Lung microvascular endothelial cell (primary cell): ENCODE measurements at regions not wholly inside any gene's neighbourhood (a gene's known extent, or its start where the extent isn't known, plus 50 kb on each side); places are given as distances from the start of the nearest gene placed in this dataset.
"Not testable (repeated sequence)": the region's sequence is repeated elsewhere in the genome, so short reads cannot be mapped to it uniquely, and the experiment has no call there.

Experiments used
- DNase-seq, 2 donors: peaks; one replicate each; pipeline versions ENCODE4 v3.0.0 to v3.0.0-alpha.2; 2010; ENCODE audit warnings: low read depth in 2 of 2

GRCh38 chr6:137968901-137969300 lies 101.8 kb downstream of the TNFAIP3 start:
- DNase-seq, result no peak

DNA sequence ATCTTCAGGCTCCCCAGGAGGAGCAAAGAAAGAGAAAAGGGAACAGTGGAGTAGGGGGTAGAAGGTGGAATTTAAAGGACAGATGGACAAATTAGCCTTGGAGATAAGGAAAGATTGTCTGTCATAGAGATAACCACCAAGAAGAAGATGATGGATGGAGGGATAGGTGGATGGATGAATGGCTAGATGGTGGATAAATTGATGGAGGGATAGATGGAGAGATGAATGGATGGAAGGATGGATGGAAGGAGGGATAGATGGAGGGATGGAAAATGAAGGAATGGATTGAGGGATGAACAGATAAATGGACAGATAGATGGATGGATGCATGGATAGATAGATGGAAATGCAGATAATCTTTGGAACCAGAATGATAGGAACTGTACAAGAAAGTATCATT lies 102.8 kb downstream of the TNFAIP3 start:
- DNase-seq, result no peak

DNA sequence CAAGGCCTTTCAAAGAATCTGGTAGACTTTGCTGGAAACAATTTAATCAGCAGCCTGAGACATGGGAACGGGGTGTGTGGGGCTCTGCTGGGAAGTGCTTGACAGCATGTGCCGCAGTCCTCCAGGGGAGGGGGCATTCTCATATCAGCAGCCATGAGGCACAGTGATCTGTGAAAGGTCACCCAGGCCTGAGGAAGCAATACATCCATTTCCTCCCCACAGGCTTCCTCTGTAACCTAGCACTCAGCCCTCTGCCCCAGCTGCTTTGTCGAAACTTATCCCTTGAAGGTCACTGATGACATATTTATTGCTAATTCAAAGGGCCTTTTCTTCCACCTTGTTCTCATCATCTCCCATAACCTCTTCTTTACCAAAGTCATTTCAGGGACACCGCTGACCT lies 103.3 kb downstream of the TNFAIP3 start:
- peak in 1 of 2 donors; percentile 22 for DNase-seq

GRCh38 chr6:137973201-137973600 lies 106.1 kb downstream of the TNFAIP3 start:
- no peak for DNase-seq

DNA sequence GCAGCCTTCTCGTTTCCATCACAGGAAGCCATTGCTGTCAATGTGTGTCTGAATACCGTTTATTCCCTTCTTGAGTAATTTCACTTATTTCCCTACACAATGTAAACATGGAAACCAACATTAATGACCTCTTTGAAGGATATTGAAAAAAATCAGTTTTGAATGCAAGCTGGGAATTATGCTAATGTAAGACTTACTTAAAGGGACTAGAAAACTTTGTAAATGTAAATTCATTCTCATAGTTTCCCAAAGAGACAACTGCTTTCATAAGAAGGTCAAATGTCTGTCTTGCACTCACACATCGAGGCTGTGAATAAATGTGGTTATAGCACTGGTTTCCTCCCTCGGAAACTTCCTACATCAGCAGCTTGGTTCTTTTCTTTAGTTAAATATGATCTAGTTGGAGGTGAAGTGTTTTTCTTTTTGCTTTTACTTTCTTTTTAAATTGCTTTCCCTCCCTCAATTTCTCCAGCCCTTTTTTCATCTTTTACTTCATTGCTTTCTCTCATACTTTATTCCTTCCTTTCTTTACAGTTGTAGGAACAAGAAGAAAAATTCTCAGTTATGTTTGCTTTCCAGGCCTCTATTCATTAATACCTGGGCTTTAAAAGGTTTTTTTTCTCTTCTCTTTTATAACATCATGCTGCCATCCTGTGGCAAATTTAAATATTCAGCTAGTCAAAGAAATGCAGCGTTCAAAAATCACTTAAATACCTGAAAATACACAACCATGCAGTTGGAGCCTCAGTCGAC lies 108.3 kb downstream of the TNFAIP3 start:
- peak; percentile 16 to 45 for DNase-seq

- DNase-seq, result no peak
These were observed 109.4 kb downstream of the TNFAIP3 start for GRCh38 chr6:137976430-137976829.

DNA sequence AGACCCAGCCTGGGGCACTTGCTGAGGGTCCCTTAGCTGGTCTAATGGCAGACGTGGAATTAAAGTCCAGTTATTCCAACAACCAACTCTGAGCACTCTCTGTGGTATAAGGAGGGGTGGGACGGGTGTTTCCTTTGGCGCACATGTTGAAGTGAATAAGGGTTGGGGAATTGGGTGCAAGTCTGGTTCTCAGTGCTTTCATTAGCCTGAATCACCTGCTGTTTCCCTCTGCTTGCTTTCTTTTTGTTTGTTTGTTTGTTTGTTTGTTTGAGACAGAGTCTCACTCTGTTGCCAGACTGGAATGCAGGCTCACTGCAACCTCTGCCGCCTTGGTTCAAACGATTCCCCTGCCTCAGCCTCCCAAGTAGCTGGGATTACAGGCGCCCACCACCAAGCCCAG lies 110.1 kb downstream of the TNFAIP3 start:
- no peak for DNase-seq

- DNase-seq, result no peak
These were observed 110.8 kb downstream of the TNFAIP3 start for GRCh38 chr6:137977814-137978213.

DNA sequence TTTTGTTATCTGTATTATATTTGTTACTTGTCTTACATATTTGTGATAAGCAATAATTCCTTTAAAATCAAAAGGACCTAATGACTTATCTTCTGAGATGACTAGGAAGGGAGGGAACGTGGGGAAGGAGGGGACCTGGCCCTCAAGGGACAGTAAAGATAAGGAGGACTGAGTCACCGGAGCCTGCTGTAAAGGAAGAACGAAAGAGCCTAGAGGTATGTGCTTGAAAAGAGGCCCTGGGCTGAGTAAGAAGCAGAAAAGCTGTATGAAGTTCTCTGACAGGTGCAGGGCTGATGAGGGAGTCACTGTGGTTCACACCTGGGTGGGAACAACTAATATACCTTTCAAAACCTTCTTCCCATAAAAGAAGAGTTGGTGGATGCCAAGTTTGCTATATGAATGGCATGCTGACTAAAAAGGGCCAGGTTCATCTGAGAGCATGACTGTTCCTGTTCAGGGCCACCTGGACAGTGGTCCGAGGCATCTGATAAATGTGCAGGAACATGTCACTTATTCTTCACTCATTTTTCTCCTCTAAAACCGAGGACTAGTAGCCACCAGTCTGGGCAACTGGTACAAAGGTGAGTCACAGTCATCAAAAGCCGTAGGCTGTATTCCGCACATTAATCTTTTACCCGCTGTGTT lies 111.3 kb downstream of the TNFAIP3 start:
- no peak for DNase-seq

DNA sequence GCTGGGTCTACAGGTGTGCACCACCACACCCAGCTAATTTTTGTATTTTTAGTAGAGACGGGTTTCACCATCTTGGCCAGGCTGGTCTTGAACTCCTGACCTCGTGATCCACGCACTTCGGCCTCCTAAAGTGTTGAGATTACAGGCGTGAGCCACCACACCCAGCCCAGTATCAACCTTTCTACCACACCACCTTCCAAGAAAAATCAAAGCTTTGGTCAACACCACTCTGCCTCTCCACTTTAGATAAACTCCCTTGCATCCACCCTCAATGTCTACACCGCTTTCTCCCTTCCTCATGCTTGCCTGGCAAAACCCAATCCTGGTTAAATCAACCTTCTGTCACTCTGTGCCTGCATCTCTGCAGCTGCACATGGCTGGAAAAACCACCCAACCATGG lies 112.2 kb downstream of the TNFAIP3 start:
- DNase-seq, result not testable (repeated sequence)

- DNase-seq, result no peak
These were observed 113.7 kb downstream of the TNFAIP3 start for GRCh38 chr6:137980777-137981176.

GRCh38 chr6:137981758-137982157 lies 114.7 kb downstream of the TNFAIP3 start:
- DNase-seq, result no peak

DNA sequence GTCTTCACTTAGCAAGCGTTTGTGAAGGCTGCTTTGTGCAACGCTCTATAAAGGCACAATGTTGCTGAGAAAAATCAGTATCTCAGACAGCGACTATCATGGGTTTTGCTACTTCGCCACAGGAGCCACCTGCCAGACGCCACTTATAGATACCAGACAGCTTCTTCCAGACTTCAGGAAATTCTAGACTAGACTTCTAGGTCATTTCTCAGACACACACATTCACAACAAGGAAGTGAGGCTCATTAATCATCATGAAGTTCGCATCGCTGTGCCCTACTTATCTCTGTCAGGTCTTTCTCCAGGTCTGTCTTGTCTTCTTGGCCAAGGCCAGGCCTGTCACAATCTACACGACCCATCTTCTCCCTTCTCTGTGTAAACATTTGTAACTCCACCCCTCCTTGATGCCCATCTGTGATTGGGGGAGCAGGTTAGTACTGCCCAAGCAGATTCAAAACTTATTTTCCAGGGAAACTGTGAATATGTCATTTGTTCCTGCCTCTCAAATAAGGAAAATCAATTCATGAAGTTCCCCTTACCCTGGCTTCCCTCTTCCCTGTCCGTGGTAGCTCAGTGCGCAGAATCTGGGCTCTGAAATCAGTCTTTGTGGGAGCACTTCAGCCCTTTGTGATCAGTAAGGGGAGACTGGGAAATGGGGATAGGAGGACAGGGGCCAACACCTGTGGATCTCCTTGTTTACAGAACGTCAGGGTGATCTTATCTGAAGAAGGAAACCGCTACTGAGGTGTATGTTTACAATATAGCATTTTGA lies 115.5 kb downstream of the TNFAIP3 start:
- DNase-seq, result peak in 1 of 2 donors; percentile 34

- DNase-seq, result no peak
These were observed 116.2 kb downstream of the TNFAIP3 start for GRCh38 chr6:137983269-137983668.

- no peak for DNase-seq
These were observed 117.6 kb downstream of the PERP start for GRCh38 chr6:137989664-137990063.

DNA sequence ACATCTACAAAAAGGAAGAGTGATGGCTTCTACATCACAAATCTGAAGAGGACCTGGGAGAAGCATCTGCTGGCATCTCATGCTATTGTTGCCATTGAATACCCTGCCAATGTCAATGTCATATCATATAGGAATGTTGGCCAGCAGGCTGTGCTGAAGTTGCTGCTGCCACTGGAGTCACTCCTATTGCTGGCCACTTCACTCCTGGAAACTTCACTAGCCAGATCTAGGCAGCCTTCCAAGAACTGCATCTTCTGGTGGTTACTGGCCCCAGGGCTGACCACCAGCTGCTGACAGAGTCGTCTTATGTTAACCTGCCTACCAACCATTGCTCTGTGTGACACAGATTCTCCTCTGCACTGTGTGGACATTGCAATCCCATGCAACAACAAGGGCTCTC lies 111.8 kb downstream of the PERP start:
- no peak for DNase-seq

DNA sequence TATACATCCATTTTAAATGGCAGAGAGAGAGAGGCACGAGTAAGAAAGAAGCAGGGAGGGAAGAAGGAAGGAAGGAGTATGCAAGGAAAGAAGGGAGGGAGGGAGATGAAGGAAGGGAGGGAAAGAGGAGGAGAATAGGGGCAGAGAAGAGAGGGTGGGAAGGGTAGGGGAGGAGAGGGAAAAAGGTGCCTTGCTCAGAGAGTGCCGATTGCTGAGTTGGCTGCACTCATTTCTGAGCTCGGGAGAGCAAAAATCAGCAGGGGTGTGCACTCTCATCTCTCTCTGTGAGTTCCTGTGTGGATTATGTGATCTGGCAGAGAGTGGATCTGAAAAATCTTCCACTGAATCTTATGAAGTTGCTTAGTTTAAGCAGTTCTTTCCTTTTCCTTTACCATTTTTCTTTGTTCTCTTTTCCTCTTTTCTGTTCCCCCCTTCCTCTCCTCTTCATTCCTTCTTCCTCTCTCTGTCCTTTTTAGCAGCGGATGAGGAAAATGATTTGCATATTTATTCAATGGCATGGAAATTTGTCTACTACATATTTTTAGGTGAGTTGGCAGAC lies 108.7 kb downstream of the PERP start:
- no peak for DNase-seq

DNA sequence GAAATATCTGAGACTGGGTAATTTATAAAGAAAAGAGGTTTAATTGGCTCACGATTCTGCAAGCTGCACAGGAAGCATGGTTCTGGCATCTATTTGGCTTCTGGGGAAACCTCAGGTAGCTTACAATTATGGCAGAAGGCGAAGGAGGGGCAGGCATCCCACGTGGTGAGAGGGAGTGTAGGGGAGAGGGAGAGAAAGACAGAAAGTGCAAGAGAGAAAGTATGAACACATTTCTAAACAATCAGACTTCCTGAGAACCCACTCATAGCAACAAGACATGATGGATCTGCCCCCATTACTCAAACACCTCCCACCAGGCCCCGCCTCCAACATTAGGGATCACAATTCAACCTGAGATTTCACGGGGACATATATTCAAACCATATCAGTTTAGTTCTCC lies 107.4 kb downstream of the PERP start:
- no peak for DNase-seq

DNA sequence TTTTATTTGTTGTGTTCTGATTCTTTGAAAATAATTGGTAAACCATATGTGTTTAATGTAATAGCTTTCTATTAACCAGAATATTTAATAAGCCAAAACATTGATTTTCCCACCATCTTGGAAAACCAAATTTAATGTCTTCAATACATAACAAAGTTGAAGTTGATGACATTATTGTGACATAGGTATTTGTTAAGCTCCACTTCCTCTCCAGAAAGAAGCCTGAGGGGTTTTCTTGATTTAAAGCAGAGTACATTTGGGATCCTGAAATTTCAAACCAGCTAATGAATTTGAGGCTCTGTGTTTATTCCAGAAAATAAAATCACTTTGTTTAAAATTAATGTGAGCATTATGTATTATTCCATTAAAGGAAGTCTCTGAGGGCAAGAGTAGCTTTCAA lies 106.3 kb downstream of the PERP start:
- no peak for DNase-seq

GRCh38 chr6:138001750-138002349 lies 105.4 kb downstream of the PERP start:
- DNase-seq, result peak; percentile 59 to 76

GRCh38 chr6:138004430-138005287 lies 102.6 kb downstream of the PERP start:
- peak; percentile 45 to 51 for DNase-seq
